ENCODE measurements at regions not wholly inside any gene's neighbourhood (a gene's known extent, or its start where the extent isn't known, plus 50 kb on each side); places are given as distances from the start of the nearest gene placed in this dataset.

DNA sequence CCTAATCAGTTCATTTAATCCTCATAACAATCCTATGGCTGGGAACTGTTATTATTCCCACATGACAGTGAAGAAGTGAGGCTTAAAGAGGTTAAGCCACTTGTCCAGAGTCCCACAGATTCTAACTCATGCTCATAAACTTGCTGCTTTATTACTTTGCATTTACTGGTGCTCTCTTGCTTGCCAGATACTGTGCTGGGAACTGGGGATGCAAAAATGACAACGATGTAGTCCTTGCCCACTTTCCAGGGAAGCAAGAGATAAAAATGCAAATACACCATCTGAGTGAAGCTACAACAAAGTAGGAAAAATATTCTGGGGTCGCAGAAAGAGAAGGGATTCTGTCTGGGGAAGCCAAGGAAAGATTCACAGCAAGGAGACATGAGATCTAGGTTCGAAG, 335.0 kb downstream of the VPS13C start:
- Mint-ChIP-seq H3K9me3 (ENCODE audit: unreplicated experiment) (no peaks in the 10 kb centered on the region), H3K27ac (ENCODE audit: unreplicated experiment) (no peak overlapping the region), H3K27me3 (ENCODE audit: insufficient read depth, unreplicated experiment) (peaks cover 20% of the 10 kb centered on the region), H3K4me3 (ENCODE audit: unreplicated experiment) (no peak overlapping the region), H3K4me1 (ENCODE audit: low read depth, unreplicated experiment) (no peaks in the 10 kb centered on the region), H3K36me3 (ENCODE audit: insufficient read depth, unreplicated experiment) (no peaks in the 10 kb centered on the region)
- intact Hi-C loops (cut with micrococcal nuclease; ENCODE audit: unreplicated experiment): no loop called here
- ChIA-PET CTCF (no interaction called here), POLR2A (no interaction called here)
- Histone ChIP-seq H3K36me3 (ENCODE audit: control insufficient read depth, insufficient read depth, low read length) (no peaks in the 10 kb centered on the region), H3K9me3 (no peaks in the 10 kb centered on the region), H3K4me3 (ENCODE audit: low read depth, low read length) (no peak overlapping the region), H3K27me3 (replicated peaks; ENCODE audit: control insufficient read depth, insufficient read depth, low read length) (no peaks in the 10 kb centered on the region), H3K4me1 (no peaks in the 10 kb centered on the region)
- TF ChIP-seq, protein P1, sequence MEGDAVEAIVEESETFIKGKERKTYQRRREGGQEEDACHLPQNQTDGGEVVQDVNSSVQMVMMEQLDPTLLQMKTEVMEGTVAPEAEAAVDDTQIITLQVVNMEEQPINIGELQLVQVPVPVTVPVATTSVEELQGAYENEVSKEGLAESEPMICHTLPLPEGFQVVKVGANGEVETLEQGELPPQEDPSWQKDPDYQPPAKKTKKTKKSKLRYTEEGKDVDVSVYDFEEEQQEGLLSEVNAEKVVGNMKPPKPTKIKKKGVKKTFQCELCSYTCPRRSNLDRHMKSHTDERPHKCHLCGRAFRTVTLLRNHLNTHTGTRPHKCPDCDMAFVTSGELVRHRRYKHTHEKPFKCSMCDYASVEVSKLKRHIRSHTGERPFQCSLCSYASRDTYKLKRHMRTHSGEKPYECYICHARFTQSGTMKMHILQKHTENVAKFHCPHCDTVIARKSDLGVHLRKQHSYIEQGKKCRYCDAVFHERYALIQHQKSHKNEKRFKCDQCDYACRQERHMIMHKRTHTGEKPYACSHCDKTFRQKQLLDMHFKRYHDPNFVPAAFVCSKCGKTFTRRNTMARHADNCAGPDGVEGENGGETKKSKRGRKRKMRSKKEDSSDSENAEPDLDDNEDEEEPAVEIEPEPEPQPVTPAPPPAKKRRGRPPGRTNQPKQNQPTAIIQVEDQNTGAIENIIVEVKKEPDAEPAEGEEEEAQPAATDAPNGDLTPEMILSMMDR (IDR thresholded peaks at IDR 0.05; ENCODE audit: insufficient read depth in 1 of 2, low read depth in 1 of 2, low read length in 1 of 2, severe bottlenecking in 1 of 2, unreplicated experiment in 1 of 2): no peak
- no peak for DNase-seq
- BruUV-seq (replicated peaks): no TSS peak

DNA sequence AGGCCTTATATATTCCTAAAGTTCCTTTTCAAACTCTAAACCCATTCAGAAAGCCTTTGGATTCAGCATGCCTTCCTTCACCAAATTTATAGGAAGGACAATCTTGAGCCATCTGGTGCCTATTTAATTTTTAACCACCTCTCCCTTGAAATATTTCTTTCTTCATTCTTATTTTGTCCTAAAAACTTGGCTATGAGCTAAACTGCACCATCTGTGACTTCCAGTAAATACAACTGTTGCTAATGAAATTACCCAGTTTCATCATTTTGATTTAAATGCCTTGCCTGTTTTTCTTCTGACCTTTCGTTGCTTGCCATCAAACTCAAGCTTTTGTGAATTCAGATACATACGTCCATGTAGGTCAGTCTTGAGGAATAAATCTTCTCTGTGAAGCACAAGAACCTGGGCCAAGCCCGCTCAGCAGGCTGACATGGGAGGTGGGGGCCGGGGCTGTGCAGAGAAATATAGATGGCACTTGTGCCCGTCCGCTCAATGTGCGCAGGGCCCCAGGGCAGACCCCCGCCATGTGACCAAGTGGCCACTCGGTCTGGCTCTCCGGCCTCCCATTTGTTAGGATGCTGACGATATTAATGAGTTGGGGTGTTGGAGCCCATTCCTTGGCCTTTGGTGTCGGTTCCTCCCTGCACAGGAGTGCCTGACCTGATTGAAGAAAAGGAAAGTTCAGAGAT, 335.9 kb downstream of the VPS13C start:
- H3K36me3 Mint-ChIP-seq (ENCODE audit: insufficient read depth, unreplicated experiment): no peaks in the 10 kb centered on the region
- no TSS peak for BruUV-seq (replicated peaks)
- H3K36me3 ChIP-seq (ENCODE audit: control insufficient read depth, insufficient read depth, low read length): no peaks in the 10 kb centered on the region
- H3K4me1 ChIP-seq: no peaks in the 10 kb centered on the region
- ChIA-PET CTCF (no interaction called here), POLR2A (no interaction called here)
- no peaks in the 10 kb centered on the region for H3K4me1 Mint-ChIP-seq (ENCODE audit: low read depth, unreplicated experiment)
- no peak overlapping the region for H3K27ac Mint-ChIP-seq (ENCODE audit: unreplicated experiment)
- H3K27me3 Mint-ChIP-seq (ENCODE audit: insufficient read depth, unreplicated experiment): peaks cover 25% of the 10 kb centered on the region
- no peak overlapping the region for H3K4me3 ChIP-seq (ENCODE audit: low read depth, low read length)
- intact Hi-C loops (cut with micrococcal nuclease; ENCODE audit: unreplicated experiment): no loop called here
- no peak overlapping the region for H3K4me3 Mint-ChIP-seq (ENCODE audit: unreplicated experiment)
- H3K9me3 ChIP-seq: no peaks in the 10 kb centered on the region
- TF ChIP-seq, protein P1 (IDR thresholded peaks at IDR 0.05; ENCODE audit: insufficient read depth in 1 of 2, low read depth in 1 of 2, low read length in 1 of 2, severe bottlenecking in 1 of 2, unreplicated experiment in 1 of 2): no peak
- H3K9me3 Mint-ChIP-seq (ENCODE audit: unreplicated experiment): no peaks in the 10 kb centered on the region
- H3K27me3 ChIP-seq (replicated peaks; ENCODE audit: control insufficient read depth, insufficient read depth, low read length): no peaks in the 10 kb centered on the region
- no peak for DNase-seq

DNA sequence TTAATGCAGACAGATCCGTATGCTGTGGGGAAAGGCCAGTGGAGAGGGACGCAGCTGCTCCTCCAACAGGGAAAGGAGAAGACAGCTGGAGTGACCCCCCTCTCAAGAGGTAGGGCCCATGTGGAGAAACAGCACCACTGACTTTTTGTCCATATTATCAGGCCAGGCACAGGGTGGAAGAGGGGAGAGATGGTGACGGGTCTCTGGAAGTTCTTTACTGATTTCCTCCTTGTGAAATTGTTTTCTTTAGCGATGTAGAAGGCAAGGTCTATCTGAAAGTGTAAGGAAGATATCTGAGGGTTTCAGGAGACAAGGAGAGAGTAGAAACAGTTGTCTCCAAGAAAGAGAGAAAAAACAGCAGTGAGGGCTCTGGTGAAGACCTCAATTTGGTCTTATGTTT, 338.8 kb downstream of the VPS13C start:
- H3K27me3 ChIP-seq (replicated peaks; ENCODE audit: control insufficient read depth, insufficient read depth, low read length): no peaks in the 10 kb centered on the region
- Mint-ChIP-seq H3K27ac (ENCODE audit: unreplicated experiment) (no peak overlapping the region), H3K9me3 (ENCODE audit: unreplicated experiment) (no peaks in the 10 kb centered on the region), H3K4me3 (ENCODE audit: unreplicated experiment) (no peak overlapping the region), H3K36me3 (ENCODE audit: insufficient read depth, unreplicated experiment) (no peaks in the 10 kb centered on the region), H3K27me3 (ENCODE audit: insufficient read depth, unreplicated experiment) (peaks cover 28% of the 10 kb centered on the region), H3K4me1 (ENCODE audit: low read depth, unreplicated experiment) (no peaks in the 10 kb centered on the region)
- H3K4me3 ChIP-seq (ENCODE audit: low read depth, low read length): no peak overlapping the region
- TF ChIP-seq, protein P1 (IDR thresholded peaks at IDR 0.05; ENCODE audit: insufficient read depth in 1 of 2, low read depth in 1 of 2, low read length in 1 of 2, severe bottlenecking in 1 of 2, unreplicated experiment in 1 of 2): no peak
- ChIA-PET CTCF (interaction anchor here (0.6 kb wide), 1 partner anchor 101 kb away, joined by 3 read pairs; no protein-coding TSS in a partner anchor), POLR2A (no interaction called here)
- no peak for DNase-seq
- no peaks in the 10 kb centered on the region for H3K36me3 ChIP-seq (ENCODE audit: control insufficient read depth, insufficient read depth, low read length)
- no TSS peak for BruUV-seq (replicated peaks)
- intact Hi-C loops (cut with micrococcal nuclease; ENCODE audit: unreplicated experiment): no loop called here
- H3K9me3 ChIP-seq: no peaks in the 10 kb centered on the region
- H3K4me1 ChIP-seq: no peaks in the 10 kb centered on the region

All from Caco-2 (cell line).